Effector memory CD4-positive, alpha-beta T cell (primary cell): ENCODE measurements at regions not wholly inside any gene's neighbourhood (a gene's known extent, or its start where the extent isn't known, plus 50 kb on each side); places are given as distances from the start of the nearest gene placed in this dataset.

Experiments used
- DNase-seq, 3 donors: peaks; one replicate each; pipeline ENCODE4 v3.0.0-alpha.2; 2020
- H3K27ac ChIP-seq: 2 replicates; pipeline ENCODE4 v1.7.0; 2013; ENCODE audit warnings: mild to moderate bottlenecking, low read length, moderate library complexity; ENCODE audit not compliant: insufficient read depth, poor library complexity, severe bottlenecking
- H3K27me3 ChIP-seq: replicated peaks from 2 replicates; pipeline ENCODE4 v1.7.0; 2013; ENCODE audit warnings: mild to moderate bottlenecking, low read length; ENCODE audit not compliant: insufficient read depth, control insufficient read depth, poor library complexity, severe bottlenecking
- H3K36me3 ChIP-seq: 2 replicates; pipeline ENCODE4 v1.7.0; 2013; ENCODE audit warnings: mild to moderate bottlenecking, low read length, moderate library complexity; ENCODE audit not compliant: control insufficient read depth, insufficient read depth
- H3K4me1 ChIP-seq: 2 replicates; pipeline ENCODE4 v1.7.0; 2013; ENCODE audit warnings: low read length, mild to moderate bottlenecking; ENCODE audit not compliant: control insufficient read depth, insufficient read depth, poor library complexity, severe bottlenecking
- H3K4me3 ChIP-seq: 2 replicates; pipeline ENCODE4 v1.7.0; 2013; ENCODE audit warnings: low read length, low read depth, mild to moderate bottlenecking; ENCODE audit not compliant: insufficient read depth, poor library complexity, severe bottlenecking
- H3K9me3 ChIP-seq: 2 replicates; pipeline ENCODE4 v1.7.0; 2013; ENCODE audit warnings: mild to moderate bottlenecking, low read length, moderate library complexity; ENCODE audit not compliant: control insufficient read depth

GRCh38 chr2:211270257-211270656, 713.9 kb downstream of the CPS1 start:
- Histone ChIP-seq H3K4me3 (no peak overlapping the region), H3K9me3 (no peaks in the 10 kb centered on the region), H3K36me3 (no peaks in the 10 kb centered on the region), H3K27ac (no peak overlapping the region), H3K27me3 (no peaks in the 10 kb centered on the region), H3K4me1 (no peaks in the 10 kb centered on the region)
- no peak for DNase-seq

DNA sequence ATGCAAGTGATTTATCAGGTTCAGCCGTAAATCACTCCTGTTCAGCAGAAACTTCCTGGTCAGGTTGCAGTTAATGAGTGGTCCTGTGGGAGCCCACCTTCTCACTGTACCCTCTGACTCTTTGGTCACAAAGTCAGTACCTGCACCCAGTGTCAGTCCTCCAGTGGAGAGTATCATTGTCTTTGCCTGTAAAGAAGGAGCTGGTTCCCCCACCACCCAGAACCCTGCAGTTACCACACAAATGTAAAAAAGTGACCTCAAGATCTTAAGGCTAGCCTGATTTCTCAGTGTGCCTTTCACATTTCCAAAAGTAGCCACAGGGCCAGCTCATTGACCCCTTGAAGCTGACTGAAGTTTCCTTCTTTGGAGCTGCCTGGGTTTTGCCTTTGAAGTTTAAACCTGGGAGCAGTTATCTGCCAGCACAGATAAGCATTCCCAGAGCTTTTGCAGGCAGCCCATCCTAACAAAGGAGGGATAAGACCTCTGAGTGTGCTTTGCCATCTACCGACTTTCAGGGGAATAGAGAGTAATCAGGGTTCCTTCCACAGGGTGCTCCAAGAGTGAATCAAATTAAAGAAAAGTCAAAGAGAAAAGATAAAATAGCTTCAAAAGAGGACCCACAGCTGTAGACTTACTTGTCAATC, 725.2 kb downstream of the CPS1 start:
- H3K27ac ChIP-seq, result no peak overlapping the region
- no peaks in the 10 kb centered on the region for H3K4me1 ChIP-seq
- H3K9me3 ChIP-seq, result no peaks in the 10 kb centered on the region
- no peak overlapping the region for H3K4me3 ChIP-seq
- DNase-seq, result no peak
- H3K27me3 ChIP-seq, result no peaks in the 10 kb centered on the region
- no peaks in the 10 kb centered on the region for H3K36me3 ChIP-seq

GRCh38 chr2:211302676-211303075, 746.3 kb downstream of the CPS1 start:
- Histone ChIP-seq H3K4me3 (no peak overlapping the region), H3K27me3 (no peaks in the 10 kb centered on the region), H3K9me3 (no peaks in the 10 kb centered on the region), H3K36me3 (no peaks in the 10 kb centered on the region), H3K27ac (no peak overlapping the region), H3K4me1 (no peaks in the 10 kb centered on the region)
- DNase-seq, result no peak

GRCh38 chr2:211306929-211307328, 750.5 kb downstream of the CPS1 start:
- DNase-seq, result no peak
- Histone ChIP-seq H3K27ac (no peak overlapping the region), H3K9me3 (no peaks in the 10 kb centered on the region), H3K4me1 (no peaks in the 10 kb centered on the region), H3K4me3 (no peak overlapping the region), H3K27me3 (no peaks in the 10 kb centered on the region), H3K36me3 (no peaks in the 10 kb centered on the region)
